ENCODE measurements at regions not wholly inside any gene's neighbourhood (a gene's known extent, or its start where the extent isn't known, plus 50 kb on each side); places are given as distances from the start of the nearest gene placed in this dataset.

DNA sequence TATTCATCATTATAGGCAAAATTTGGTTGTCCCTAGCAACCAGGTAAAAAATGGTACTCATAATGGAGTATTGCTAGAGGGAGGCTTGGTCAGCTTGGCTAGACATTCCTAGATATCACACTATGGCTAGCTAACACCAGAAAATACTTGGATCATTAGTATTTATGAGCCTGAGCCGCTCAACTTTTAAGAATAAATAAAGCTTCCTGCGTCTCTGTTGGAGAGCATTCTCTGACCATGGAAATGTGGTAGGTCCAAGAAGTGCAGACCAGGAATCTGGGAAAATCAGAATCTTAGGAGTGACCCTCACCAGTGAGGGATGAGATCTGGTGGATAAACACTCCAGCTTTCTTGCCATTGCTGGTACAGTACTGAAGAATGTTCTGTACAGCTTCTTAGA is 157.6 kb upstream of the AGR3 start:
- FAIRE-seq (no peak), DNase-seq (ENCODE audit: low spot score) (no peak), ATAC-seq (no peak)
- Histone ChIP-seq H3K79me2 (ENCODE audit: insufficient read depth, low read length) (no peaks in the 10 kb centered on the region), H3K9ac (ENCODE audit: insufficient read depth, low read depth, low read length) (no peak overlapping the region), H3K4me1 (ENCODE audit: insufficient read depth, low read length) (peaks cover 19% of the 10 kb centered on the region), H3K4me2 (ENCODE audit: low read depth, low read length) (no peak overlapping the region), H3K36me3 (replicated peaks in 1 of 2; ENCODE audit: control insufficient read depth in 1 of 2, insufficient read depth in 2 of 2, low read length in 2 of 2) (no peaks in the 10 kb centered on the region), H3K4me3 (replicated peaks in 1 of 3; ENCODE audit: insufficient read depth in 1 of 3, low read depth in 2 of 3, low read length in 3 of 3) (no peak overlapping the region), H3K27me3 (ENCODE audit: control insufficient read depth in 1 of 2, insufficient read depth in 2 of 2, low read length in 2 of 2) (no peaks in the 10 kb centered on the region), H4K20me1 (ENCODE audit: insufficient read depth, low read length) (no peaks in the 10 kb centered on the region), H3K27ac (ENCODE audit: extremely low read length, insufficient read depth, low read length) (no peak overlapping the region), H3K9me3 (ENCODE audit: low read length) (no peaks in the 10 kb centered on the region), H2AFZ (ENCODE audit: low read length) (no peak overlapping the region)
- BruUV-seq (replicated peaks), result no TSS peak
- in situ Hi-C loops (cut with HindIII; ENCODE audit: extremely low pct_ligation_motif_present, low pct_unique_long_range_greater_than_20kb) (no loop called here), intact Hi-C loops (cut with micrococcal nuclease; ENCODE audit: unreplicated experiment) (loop anchor here (2.0 kb wide), 1 partner anchor 19 kb away; no protein-coding TSS in a partner anchor)
- 97% methylated on average over 2 of the region's 2 CpGs for WGBS (ENCODE audit: low lambda C conversion rate)
- POLR2A ChIA-PET, result no interaction called here
- TF ChIP-seq ZNF563 (CRISPR knock-in tag; IDR thresholded peaks at IDR 0.05) (no peak), HNF4G (IDR thresholded peaks at IDR 0.05; ENCODE audit: borderline replicate concordance, low read depth, low read length) (no peak), HNF4G (CRISPR knock-in tag; IDR thresholded peaks at IDR 0.05; ENCODE audit: borderline replicate concordance, low read depth) (no peak), ZFAT (CRISPR knock-in tag; conservative IDR thresholded peaks at IDR 0.05) (no peak), ZC3H13 (CRISPR knock-in tag; IDR thresholded peaks at IDR 0.05) (no peak), THYN1 (CRISPR knock-in tag; IDR thresholded peaks at IDR 0.05; ENCODE audit: borderline replicate concordance, low read depth) (no peak), RBM22 (optimal IDR thresholded peaks at IDR 0.05; ENCODE audit: low read length) (no peak), ZNF775 (CRISPR knock-in tag; IDR thresholded peaks at IDR 0.05; ENCODE audit: borderline replicate concordance) (no peak), ONECUT2 (CRISPR knock-in tag; IDR thresholded peaks at IDR 0.05) (no peak), RELA (CRISPR knock-in tag; IDR thresholded peaks at IDR 0.05) (no peak)
- TF ChIP-seq, protein P1, sequence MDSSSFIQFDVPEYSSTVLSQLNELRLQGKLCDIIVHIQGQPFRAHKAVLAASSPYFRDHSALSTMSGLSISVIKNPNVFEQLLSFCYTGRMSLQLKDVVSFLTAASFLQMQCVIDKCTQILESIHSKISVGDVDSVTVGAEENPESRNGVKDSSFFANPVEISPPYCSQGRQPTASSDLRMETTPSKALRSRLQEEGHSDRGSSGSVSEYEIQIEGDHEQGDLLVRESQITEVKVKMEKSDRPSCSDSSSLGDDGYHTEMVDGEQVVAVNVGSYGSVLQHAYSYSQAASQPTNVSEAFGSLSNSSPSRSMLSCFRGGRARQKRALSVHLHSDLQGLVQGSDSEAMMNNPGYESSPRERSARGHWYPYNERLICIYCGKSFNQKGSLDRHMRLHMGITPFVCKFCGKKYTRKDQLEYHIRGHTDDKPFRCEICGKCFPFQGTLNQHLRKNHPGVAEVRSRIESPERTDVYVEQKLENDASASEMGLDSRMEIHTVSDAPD (CRISPR knock-in tag; IDR thresholded peaks at IDR 0.05), result no peak
- TF ChIP-seq, protein P2, sequence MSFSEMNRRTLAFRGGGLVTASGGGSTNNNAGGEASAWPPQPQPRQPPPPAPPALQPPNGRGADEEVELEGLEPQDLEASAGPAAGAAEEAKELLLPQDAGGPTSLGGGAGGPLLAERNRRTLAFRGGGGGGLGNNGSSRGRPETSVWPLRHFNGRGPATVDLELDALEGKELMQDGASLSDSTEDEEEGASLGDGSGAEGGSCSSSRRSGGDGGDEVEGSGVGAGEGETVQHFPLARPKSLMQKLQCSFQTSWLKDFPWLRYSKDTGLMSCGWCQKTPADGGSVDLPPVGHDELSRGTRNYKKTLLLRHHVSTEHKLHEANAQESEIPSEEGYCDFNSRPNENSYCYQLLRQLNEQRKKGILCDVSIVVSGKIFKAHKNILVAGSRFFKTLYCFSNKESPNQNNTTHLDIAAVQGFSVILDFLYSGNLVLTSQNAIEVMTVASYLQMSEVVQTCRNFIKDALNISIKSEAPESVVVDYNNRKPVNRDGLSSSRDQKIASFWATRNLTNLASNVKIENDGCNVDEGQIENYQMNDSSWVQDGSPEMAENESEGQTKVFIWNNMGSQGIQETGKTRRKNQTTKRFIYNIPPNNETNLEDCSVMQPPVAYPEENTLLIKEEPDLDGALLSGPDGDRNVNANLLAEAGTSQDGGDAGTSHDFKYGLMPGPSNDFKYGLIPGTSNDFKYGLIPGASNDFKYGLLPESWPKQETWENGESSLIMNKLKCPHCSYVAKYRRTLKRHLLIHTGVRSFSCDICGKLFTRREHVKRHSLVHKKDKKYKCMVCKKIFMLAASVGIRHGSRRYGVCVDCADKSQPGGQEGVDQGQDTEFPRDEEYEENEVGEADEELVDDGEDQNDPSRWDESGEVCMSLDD (CRISPR knock-in tag; IDR thresholded peaks at IDR 0.05; ENCODE audit: borderline replicate concordance), result no peak
- TF ChIP-seq, protein P3, sequence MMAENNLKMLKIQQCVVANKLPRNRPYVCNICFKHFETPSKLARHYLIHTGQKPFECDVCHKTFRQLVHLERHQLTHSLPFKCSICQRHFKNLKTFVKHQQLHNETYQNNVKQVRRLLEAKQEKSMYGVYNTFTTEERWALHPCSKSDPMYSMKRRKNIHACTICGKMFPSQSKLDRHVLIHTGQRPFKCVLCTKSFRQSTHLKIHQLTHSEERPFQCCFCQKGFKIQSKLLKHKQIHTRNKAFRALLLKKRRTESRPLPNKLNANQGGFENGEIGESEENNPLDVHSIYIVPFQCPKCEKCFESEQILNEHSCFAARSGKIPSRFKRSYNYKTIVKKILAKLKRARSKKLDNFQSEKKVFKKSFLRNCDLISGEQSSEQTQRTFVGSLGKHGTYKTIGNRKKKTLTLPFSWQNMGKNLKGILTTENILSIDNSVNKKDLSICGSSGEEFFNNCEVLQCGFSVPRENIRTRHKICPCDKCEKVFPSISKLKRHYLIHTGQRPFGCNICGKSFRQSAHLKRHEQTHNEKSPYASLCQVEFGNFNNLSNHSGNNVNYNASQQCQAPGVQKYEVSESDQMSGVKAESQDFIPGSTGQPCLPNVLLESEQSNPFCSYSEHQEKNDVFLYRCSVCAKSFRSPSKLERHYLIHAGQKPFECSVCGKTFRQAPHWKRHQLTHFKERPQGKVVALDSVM (CRISPR knock-in tag; IDR thresholded peaks at IDR 0.05), result no peak
- CTCF ChIA-PET (ENCODE audit: low intra/inter-chr PET ratio, low total read pairs), result no interaction called here

Data from HepG2 (cell line).